ENCODE measurements at regions not wholly inside any gene's neighbourhood (a gene's known extent, or its start where the extent isn't known, plus 50 kb on each side); places are given as distances from the start of the nearest gene placed in this dataset.

DNA sequence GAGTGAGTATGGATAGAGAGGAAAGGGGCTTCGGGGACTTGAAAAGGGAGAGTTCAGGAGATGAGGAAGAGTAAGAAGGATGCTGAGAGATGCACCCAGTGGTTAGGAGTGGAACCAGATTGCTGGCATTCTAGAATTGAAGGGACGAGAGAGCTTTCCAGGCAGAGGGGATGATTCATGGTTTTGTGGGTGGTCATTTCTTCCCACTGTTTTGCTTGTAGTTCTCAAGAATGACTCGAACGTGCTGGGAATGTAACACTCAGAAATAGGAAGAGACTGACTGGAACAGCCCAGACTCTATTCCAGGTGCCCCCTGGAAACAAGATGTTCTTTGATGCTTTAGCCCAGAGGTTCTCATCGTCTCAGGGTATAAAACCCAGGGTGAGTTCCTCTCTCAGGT, 294.2 kb downstream of the ICE1 start:
- H3K4me1 ChIP-seq = no peaks in the 10 kb centered on the region
- no peaks in the 10 kb centered on the region for H3K9me3 ChIP-seq
- no peak overlapping the region for H3K27ac ChIP-seq
- TF ChIP-seq, protein P1, sequence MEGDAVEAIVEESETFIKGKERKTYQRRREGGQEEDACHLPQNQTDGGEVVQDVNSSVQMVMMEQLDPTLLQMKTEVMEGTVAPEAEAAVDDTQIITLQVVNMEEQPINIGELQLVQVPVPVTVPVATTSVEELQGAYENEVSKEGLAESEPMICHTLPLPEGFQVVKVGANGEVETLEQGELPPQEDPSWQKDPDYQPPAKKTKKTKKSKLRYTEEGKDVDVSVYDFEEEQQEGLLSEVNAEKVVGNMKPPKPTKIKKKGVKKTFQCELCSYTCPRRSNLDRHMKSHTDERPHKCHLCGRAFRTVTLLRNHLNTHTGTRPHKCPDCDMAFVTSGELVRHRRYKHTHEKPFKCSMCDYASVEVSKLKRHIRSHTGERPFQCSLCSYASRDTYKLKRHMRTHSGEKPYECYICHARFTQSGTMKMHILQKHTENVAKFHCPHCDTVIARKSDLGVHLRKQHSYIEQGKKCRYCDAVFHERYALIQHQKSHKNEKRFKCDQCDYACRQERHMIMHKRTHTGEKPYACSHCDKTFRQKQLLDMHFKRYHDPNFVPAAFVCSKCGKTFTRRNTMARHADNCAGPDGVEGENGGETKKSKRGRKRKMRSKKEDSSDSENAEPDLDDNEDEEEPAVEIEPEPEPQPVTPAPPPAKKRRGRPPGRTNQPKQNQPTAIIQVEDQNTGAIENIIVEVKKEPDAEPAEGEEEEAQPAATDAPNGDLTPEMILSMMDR (IDR thresholded peaks at IDR 0.05) = no peak
- no peak overlapping the region for H3K4me3 ChIP-seq
- DNase-seq = no peak
- H3K27me3 ChIP-seq = no peaks in the 10 kb centered on the region
- intact Hi-C loops (cut with DNase I; ENCODE audit: low total_unique reads) = no loop called here
- no peaks in the 10 kb centered on the region for H3K36me3 ChIP-seq

GRCh38 chr5:5711592-5711991, 289.1 kb downstream of the ICE1 start:
- intact Hi-C loops (cut with DNase I; ENCODE audit: low total_unique reads) = no loop called here
- no peaks in the 10 kb centered on the region for H3K27me3 ChIP-seq
- DNase-seq = no peak
- H3K4me3 ChIP-seq = no peak overlapping the region
- no peaks in the 10 kb centered on the region for H3K9me3 ChIP-seq
- no peak overlapping the region for H3K27ac ChIP-seq
- TF ChIP-seq, protein P1 (IDR thresholded peaks at IDR 0.05) = no peak
- no peaks in the 10 kb centered on the region for H3K36me3 ChIP-seq
- H3K4me1 ChIP-seq = peaks cover 0 to 15% (median 2%) of the 10 kb centered on the region in 4 donors

DNA sequence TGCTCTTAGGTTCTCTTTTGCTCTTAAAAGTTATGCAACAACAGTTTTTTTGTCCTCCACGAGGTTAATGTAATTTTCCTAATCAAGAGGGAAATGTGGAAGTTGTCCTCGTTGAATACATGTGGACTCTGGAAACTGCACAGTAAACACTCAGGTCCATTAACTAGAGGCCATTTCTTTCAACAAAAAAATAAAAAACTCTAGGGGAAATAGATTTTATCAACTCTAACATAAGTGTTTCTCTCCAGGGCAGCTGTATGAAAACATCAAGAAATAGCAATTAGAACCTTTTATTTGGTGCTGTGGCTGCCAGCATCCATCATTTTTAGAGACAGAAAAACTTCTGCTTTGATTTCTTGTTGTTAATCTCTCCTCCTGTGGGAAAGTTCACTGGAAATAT, 288.6 kb downstream of the ICE1 start:
- TF ChIP-seq, protein P1 (IDR thresholded peaks at IDR 0.05) = no peak
- H3K27ac ChIP-seq = no peak overlapping the region
- peak overlapping the region in 1 of 2 donors; percentile 14 for H3K4me3 ChIP-seq
- intact Hi-C loops (cut with DNase I; ENCODE audit: low total_unique reads) = no loop called here
- peaks cover 0 to 15% (median 2%) of the 10 kb centered on the region in 4 donors for H3K4me1 ChIP-seq
- H3K27me3 ChIP-seq = no peaks in the 10 kb centered on the region
- H3K36me3 ChIP-seq = no peaks in the 10 kb centered on the region
- H3K9me3 ChIP-seq = no peaks in the 10 kb centered on the region
- DNase-seq = no peak

DNA sequence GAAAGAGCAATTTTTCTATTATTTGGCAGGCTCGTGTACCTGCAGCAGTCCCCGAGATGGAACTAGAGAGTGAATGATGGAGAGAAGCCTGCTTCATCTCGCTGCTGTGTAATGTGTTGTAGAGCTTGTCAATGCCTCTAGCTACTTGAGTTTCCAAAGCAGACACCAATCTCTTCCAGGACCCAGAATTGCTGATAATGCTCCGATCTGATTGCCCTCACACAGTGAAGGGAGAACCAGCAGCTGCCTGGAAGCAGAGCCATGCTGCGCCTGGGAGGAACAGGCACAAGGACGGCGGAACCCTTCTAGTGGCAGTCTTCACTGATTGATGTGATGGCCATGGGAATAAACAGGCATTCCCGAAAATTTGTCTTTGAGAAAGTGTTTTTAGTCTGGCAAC, 288.0 kb downstream of the ICE1 start:
- no peak for DNase-seq
- Histone ChIP-seq H3K27ac (no peak overlapping the region), H3K4me1 (peaks cover 0 to 15% (median 2%) of the 10 kb centered on the region in 4 donors), H3K4me3 (peak overlapping the region in 1 of 2 donors; percentile 14), H3K27me3 (no peaks in the 10 kb centered on the region), H3K9me3 (no peaks in the 10 kb centered on the region), H3K36me3 (no peaks in the 10 kb centered on the region)
- TF ChIP-seq, protein P1 (IDR thresholded peaks at IDR 0.05) = no peak
- intact Hi-C loops (cut with DNase I; ENCODE audit: low total_unique reads) = no loop called here

DNA sequence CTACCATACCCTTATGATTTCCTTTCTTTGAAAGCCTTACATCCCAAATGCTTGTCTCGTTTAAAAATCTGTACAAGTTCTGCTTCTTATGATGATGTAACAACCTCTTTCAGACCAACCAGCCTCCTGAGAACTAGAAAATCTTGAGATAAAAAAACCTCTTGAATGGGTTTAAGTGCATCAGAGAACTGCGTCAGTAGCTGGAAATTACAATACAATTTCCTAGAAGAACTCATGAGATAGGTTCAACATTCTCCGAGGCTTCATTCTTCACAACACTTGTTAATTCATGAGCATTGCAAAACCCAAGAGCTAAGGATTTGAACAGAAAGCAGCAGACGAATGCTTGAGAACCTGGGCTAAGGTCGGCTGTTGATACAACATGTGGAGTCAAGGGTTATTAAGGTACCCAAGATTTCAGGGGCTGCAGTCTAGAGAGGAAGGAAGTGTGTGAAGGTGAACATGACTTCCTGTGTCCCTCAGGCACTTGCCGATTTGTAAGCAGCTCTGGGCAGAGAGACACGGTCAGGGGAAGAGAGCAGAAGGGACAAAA, 286.0 kb downstream of the ICE1 start:
- no peak overlapping the region for H3K27ac ChIP-seq
- no peak for DNase-seq
- H3K4me3 ChIP-seq = no peak overlapping the region
- no peaks in the 10 kb centered on the region for H3K36me3 ChIP-seq
- intact Hi-C loops (cut with DNase I; ENCODE audit: low total_unique reads) = no loop called here
- TF ChIP-seq, protein P1 (IDR thresholded peaks at IDR 0.05) = no peak
- H3K4me1 ChIP-seq = peaks cover 0 to 15% (median 2%) of the 10 kb centered on the region in 4 donors
- no peaks in the 10 kb centered on the region for H3K9me3 ChIP-seq
- no peaks in the 10 kb centered on the region for H3K27me3 ChIP-seq

DNA sequence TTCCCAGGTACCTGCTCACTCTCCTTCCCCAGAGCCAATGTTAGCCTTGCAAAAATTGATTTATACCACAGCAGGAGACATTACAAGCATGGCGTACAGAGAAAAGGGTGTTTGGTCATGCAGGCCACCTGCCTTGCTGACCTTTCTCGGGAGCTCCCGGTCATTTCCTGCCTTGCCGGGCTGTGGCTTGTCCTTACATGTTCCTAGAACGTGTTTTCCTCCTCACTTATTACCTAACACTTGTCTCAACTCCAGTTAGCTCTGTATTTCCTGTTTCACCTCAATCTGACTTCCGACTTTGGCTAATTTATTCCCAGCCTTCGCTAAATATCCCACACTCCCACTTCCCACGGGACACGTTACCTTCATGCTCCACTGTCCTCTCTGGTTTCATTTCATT, 282.5 kb downstream of the ICE1 start:
- intact Hi-C loops (cut with DNase I; ENCODE audit: low total_unique reads) = no loop called here
- Histone ChIP-seq H3K4me3 (no peak overlapping the region), H3K27me3 (no peaks in the 10 kb centered on the region), H3K9me3 (no peaks in the 10 kb centered on the region), H3K36me3 (no peaks in the 10 kb centered on the region), H3K27ac (no peak overlapping the region), H3K4me1 (no peaks in the 10 kb centered on the region)
- no peak for DNase-seq
- TF ChIP-seq, protein P1 (IDR thresholded peaks at IDR 0.05) = no peak

Measured in tibial artery (tissue), 4 donors.